ENCODE measurements at regions not wholly inside any gene's neighbourhood (a gene's known extent, or its start where the extent isn't known, plus 50 kb on each side); places are given as distances from the start of the nearest gene placed in this dataset.

- H3K9me3 ChIP-seq (ENCODE audit: low read length), result no peaks in the 10 kb centered on the region
- H3K79me2 ChIP-seq (ENCODE audit: low read length), result no peaks in the 10 kb centered on the region
- no peak overlapping the region for H3K4me2 ChIP-seq (ENCODE audit: low read length)
- H4K20me1 ChIP-seq (ENCODE audit: low read length), result no peaks in the 10 kb centered on the region
- H2AFZ ChIP-seq (ENCODE audit: low read length), result no peak overlapping the region
- H3K27ac ChIP-seq (ENCODE audit: low read length), result peak overlapping the region; percentile 83
- H3K9me2 ChIP-seq (replicated peaks; ENCODE audit: low read length), result no peaks in the 10 kb centered on the region
- intact Hi-C loops (cut with micrococcal nuclease), result no loop called here
- peak; percentile 50 for ATAC-seq
- no peaks in the 10 kb centered on the region for H3K36me3 ChIP-seq (ENCODE audit: low read depth, low read length)
- POLR2A ChIA-PET (ENCODE audit: unreplicated experiment), result no interaction called here
- CTCF ChIA-PET, result no interaction called here
- H3K9ac ChIP-seq (ENCODE audit: low read length), result no peak overlapping the region; the same call in 1 of the 2 replicates
- H3F3A ChIP-seq (ENCODE audit: low read length, unreplicated experiment), result no peaks in the 10 kb centered on the region
- no peaks in the 10 kb centered on the region for H3K27me3 ChIP-seq (ENCODE audit: low read length)
- no peak overlapping the region for H3K4me3 ChIP-seq (ENCODE audit: low read length)
- TF ChIP-seq EZH2phosphoT487 (IDR thresholded peaks at IDR 0.05; ENCODE audit: borderline replicate concordance, low read length), result no peak
- no peak for TF ChIP-seq EZH2 (IDR thresholded peaks at IDR 0.05; ENCODE audit: low read length, unreplicated experiment)
- TF ChIP-seq, protein P1, sequence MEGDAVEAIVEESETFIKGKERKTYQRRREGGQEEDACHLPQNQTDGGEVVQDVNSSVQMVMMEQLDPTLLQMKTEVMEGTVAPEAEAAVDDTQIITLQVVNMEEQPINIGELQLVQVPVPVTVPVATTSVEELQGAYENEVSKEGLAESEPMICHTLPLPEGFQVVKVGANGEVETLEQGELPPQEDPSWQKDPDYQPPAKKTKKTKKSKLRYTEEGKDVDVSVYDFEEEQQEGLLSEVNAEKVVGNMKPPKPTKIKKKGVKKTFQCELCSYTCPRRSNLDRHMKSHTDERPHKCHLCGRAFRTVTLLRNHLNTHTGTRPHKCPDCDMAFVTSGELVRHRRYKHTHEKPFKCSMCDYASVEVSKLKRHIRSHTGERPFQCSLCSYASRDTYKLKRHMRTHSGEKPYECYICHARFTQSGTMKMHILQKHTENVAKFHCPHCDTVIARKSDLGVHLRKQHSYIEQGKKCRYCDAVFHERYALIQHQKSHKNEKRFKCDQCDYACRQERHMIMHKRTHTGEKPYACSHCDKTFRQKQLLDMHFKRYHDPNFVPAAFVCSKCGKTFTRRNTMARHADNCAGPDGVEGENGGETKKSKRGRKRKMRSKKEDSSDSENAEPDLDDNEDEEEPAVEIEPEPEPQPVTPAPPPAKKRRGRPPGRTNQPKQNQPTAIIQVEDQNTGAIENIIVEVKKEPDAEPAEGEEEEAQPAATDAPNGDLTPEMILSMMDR (conservative IDR thresholded peaks at IDR 0.05; ENCODE audit: low read depth, low read length), result no peak
- peak; percentile 87 for DNase-seq
- H3K4me1 ChIP-seq (ENCODE audit: insufficient read depth, low read length), result peaks cover 5% of the 10 kb centered on the region; the same call in 1 of the 2 replicates
- no TSS peak for BruUV-seq (replicated peaks)
These were observed 802.4 kb downstream of the TRIML1 start for GRCh38 chr4:188941524-188942119.

DNA sequence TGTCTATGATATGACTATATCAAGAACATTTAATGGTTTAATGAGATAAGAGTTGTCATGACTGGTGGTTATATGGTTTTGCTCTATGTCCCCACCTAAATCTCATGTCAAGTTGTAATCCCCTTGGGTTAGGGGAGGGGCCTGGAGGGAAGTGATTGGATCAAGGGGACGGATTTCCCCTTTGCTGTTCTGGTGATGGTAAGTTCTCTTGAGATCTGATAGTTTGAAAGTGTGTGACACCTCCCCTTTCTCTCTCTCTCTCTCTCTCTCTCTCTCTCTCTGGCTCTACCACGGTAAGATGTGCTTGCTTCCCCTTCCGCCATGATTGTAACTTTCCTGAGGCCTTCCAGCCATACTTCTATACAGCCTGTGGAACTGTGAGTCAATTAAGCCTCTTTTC lies 803.4 kb downstream of the TRIML1 start:
- Histone ChIP-seq H3K79me2 (ENCODE audit: low read length) (no peaks in the 10 kb centered on the region), H3K36me3 (ENCODE audit: low read depth, low read length) (no peaks in the 10 kb centered on the region), H2AFZ (ENCODE audit: low read length) (no peak overlapping the region), H3K9ac (ENCODE audit: low read length) (no peak overlapping the region), H3K27me3 (ENCODE audit: low read length) (no peaks in the 10 kb centered on the region), H3K9me3 (ENCODE audit: low read length) (no peaks in the 10 kb centered on the region), H3K27ac (ENCODE audit: low read length) (peak overlapping the region; percentile 78), H3K4me1 (ENCODE audit: insufficient read depth, low read length) (peaks cover 5% of the 10 kb centered on the region; the same call in 1 of the 2 replicates), H3K9me2 (replicated peaks; ENCODE audit: low read length) (no peaks in the 10 kb centered on the region), H3K4me2 (ENCODE audit: low read length) (no peak overlapping the region), H3K4me3 (ENCODE audit: low read length) (no peak overlapping the region), H4K20me1 (ENCODE audit: low read length) (no peaks in the 10 kb centered on the region), H3F3A (ENCODE audit: low read length, unreplicated experiment) (no peaks in the 10 kb centered on the region)
- POLR2A ChIA-PET (ENCODE audit: unreplicated experiment), result no interaction called here
- intact Hi-C loops (cut with micrococcal nuclease), result no loop called here
- no TSS peak for BruUV-seq (replicated peaks)
- CTCF ChIA-PET, result no interaction called here
- no peak for ATAC-seq
- DNase-seq, result no peak
- TF ChIP-seq EZH2 (IDR thresholded peaks at IDR 0.05; ENCODE audit: low read length, unreplicated experiment), result no peak
- TF ChIP-seq, protein P1 (conservative IDR thresholded peaks at IDR 0.05; ENCODE audit: low read depth, low read length), result no peak
- no peak for TF ChIP-seq EZH2phosphoT487 (IDR thresholded peaks at IDR 0.05; ENCODE audit: borderline replicate concordance, low read length)

- ChIA-PET POLR2A (ENCODE audit: unreplicated experiment) (no interaction called here), CTCF (no interaction called here)
- intact Hi-C loops (cut with micrococcal nuclease), result no loop called here
- Histone ChIP-seq H3K9ac (ENCODE audit: low read length) (no peak overlapping the region), H3K4me1 (ENCODE audit: insufficient read depth, low read length) (no peaks in the 10 kb centered on the region), H2AFZ (ENCODE audit: low read length) (no peak overlapping the region), H3K27me3 (ENCODE audit: low read length) (no peaks in the 10 kb centered on the region), H3K36me3 (ENCODE audit: low read depth, low read length) (no peaks in the 10 kb centered on the region), H3K27ac (ENCODE audit: low read length) (no peak overlapping the region), H3F3A (ENCODE audit: low read length, unreplicated experiment) (no peaks in the 10 kb centered on the region), H3K4me3 (ENCODE audit: low read length) (no peak overlapping the region), H3K9me3 (ENCODE audit: low read length) (no peaks in the 10 kb centered on the region), H3K4me2 (ENCODE audit: low read length) (no peak overlapping the region), H3K79me2 (ENCODE audit: low read length) (no peaks in the 10 kb centered on the region), H3K9me2 (replicated peaks; ENCODE audit: low read length) (no peaks in the 10 kb centered on the region), H4K20me1 (ENCODE audit: low read length) (no peaks in the 10 kb centered on the region)
- TF ChIP-seq EZH2 (IDR thresholded peaks at IDR 0.05; ENCODE audit: low read length, unreplicated experiment), result no peak
- TF ChIP-seq, protein P1 (conservative IDR thresholded peaks at IDR 0.05; ENCODE audit: low read depth, low read length), result no peak
- TF ChIP-seq EZH2phosphoT487 (IDR thresholded peaks at IDR 0.05; ENCODE audit: borderline replicate concordance, low read length), result no peak
- DNase-seq (no peak), ATAC-seq (no peak)
- BruUV-seq (replicated peaks), result no TSS peak
These were observed 810.4 kb downstream of the TRIML1 start for GRCh38 chr4:188949596-188949995.

All from PC-3 (cell line).